ENCODE measurements at regions not wholly inside any gene's neighbourhood (a gene's known extent, or its start where the extent isn't known, plus 50 kb on each side); places are given as distances from the start of the nearest gene placed in this dataset.

DNA sequence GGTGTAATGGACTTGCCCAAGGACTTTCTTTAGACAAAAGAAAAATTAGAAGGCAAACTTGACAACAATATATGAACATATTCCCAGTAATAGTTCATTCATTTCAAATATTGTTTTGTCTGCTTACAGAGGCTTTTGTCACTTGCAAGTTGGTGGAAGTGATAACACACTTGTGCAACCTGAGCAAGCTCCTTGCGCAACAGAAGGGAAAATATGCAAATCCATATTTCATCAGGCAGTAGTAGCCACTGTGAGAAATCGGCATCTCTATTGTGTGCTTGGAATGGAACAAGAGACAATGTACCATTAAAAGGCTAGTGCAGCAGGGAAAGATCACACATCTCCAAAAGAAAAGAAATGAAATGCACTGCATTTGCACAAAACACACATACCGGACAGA, 125.3 kb upstream of the RASEF start:
- no peak for TF ChIP-seq EZH2 (IDR thresholded peaks at IDR 0.05; ENCODE audit: insufficient read depth, low read length)
- TF ChIP-seq, protein P1, sequence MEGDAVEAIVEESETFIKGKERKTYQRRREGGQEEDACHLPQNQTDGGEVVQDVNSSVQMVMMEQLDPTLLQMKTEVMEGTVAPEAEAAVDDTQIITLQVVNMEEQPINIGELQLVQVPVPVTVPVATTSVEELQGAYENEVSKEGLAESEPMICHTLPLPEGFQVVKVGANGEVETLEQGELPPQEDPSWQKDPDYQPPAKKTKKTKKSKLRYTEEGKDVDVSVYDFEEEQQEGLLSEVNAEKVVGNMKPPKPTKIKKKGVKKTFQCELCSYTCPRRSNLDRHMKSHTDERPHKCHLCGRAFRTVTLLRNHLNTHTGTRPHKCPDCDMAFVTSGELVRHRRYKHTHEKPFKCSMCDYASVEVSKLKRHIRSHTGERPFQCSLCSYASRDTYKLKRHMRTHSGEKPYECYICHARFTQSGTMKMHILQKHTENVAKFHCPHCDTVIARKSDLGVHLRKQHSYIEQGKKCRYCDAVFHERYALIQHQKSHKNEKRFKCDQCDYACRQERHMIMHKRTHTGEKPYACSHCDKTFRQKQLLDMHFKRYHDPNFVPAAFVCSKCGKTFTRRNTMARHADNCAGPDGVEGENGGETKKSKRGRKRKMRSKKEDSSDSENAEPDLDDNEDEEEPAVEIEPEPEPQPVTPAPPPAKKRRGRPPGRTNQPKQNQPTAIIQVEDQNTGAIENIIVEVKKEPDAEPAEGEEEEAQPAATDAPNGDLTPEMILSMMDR (IDR thresholded peaks at IDR 0.05; ENCODE audit: insufficient read depth, low read depth, low read length): no peak
